ENCODE measurements at regions not wholly inside any gene's neighbourhood (a gene's known extent, or its start where the extent isn't known, plus 50 kb on each side); places are given as distances from the start of the nearest gene placed in this dataset.

- no peaks in the 10 kb centered on the region for H4K20me1 ChIP-seq (replicated peaks; ENCODE audit: control insufficient read depth, extremely low read depth, insufficient read depth, low read length)
- H2AFZ ChIP-seq (ENCODE audit: low read depth, low read length), result no peak overlapping the region
- no peaks in the 10 kb centered on the region for H3K9me3 ChIP-seq (replicated peaks; ENCODE audit: control insufficient read depth, insufficient read depth, low read length)
- H3K4me3 ChIP-seq (replicated peaks in 1 of 3; ENCODE audit: insufficient read depth in 1 of 3, low read depth in 1 of 3, low read length in 3 of 3), result no peak overlapping the region
- no TSS peak for BruUV-seq (replicated peaks)
- H3K9me1 ChIP-seq (replicated peaks; ENCODE audit: control insufficient read depth, extremely low read depth, insufficient read depth, low read length), result no peaks in the 10 kb centered on the region
- no peaks in the 10 kb centered on the region for H3K36me3 ChIP-seq (ENCODE audit: control insufficient read depth in 2 of 2, extremely low read depth in 1 of 2, insufficient read depth in 2 of 2, low read length in 2 of 2)
- peak; percentile 43 for DNase-seq (ENCODE audit: low read depth, low spot score)
- no peaks in the 10 kb centered on the region for H3K4me1 ChIP-seq (ENCODE audit: control insufficient read depth, extremely low read depth, insufficient read depth, low read length)
- ChIA-PET CTCF (interaction anchor here (1.4 to 1.6 kb wide), 2 partner anchors 291 to 292 kb away, joined by 6 to 8 read pairs; no protein-coding TSS in a partner anchor), POLR2A (no interaction called here)
- H3K4me2 ChIP-seq (ENCODE audit: insufficient read depth, low read length), result no peak overlapping the region
- no peak overlapping the region for H3K27ac ChIP-seq (ENCODE audit: insufficient read depth, low read depth, low read length)
- peak; percentile 31 for FAIRE-seq
- intact Hi-C loops (cut with micrococcal nuclease) (no loop called here), dilution Hi-C loops (cut with MboI; ENCODE audit: extremely low pct_ligation_motif_present, low sequenced_read_pairs) (no loop called here)
- TF ChIP-seq CTCF (IDR thresholded peaks at IDR 0.05; ENCODE audit: extremely low read depth in 1 of 2, insufficient read depth in 1 of 2, low read depth in 1 of 2, low read length in 2 of 2), result peak; percentile 73 to 83
- TF ChIP-seq MYC (IDR thresholded peaks at IDR 0.05; ENCODE audit: low read depth, low read length), result no peak
- no peak for TF ChIP-seq POLR2A (IDR thresholded peaks at IDR 0.05; ENCODE audit: low read depth, low read length)
- no peak for TF ChIP-seq EZH2 (IDR thresholded peaks at IDR 0.05; ENCODE audit: borderline replicate concordance, low read depth, low read length, severe bottlenecking)
- TF ChIP-seq MAX (IDR thresholded peaks at IDR 0.05; ENCODE audit: insufficient read depth, insufficient read length), result peak; percentile 21
- TF ChIP-seq GATA2 (IDR thresholded peaks at IDR 0.05; ENCODE audit: insufficient read depth, insufficient read length, low read depth, low read length), result no peak
- TF ChIP-seq JUN (IDR thresholded peaks at IDR 0.05; ENCODE audit: borderline replicate concordance, insufficient read depth, insufficient read length, low read depth), result no peak
- no peak for TF ChIP-seq FOS (IDR thresholded peaks at IDR 0.05; ENCODE audit: borderline replicate concordance, insufficient read depth, low read length)
- no peak for TF ChIP-seq POLR2AphosphoS5 (IDR thresholded peaks at IDR 0.05; ENCODE audit: insufficient read depth, low read depth, low read length)
- H3K79me2 ChIP-seq (ENCODE audit: control insufficient read depth, insufficient read depth, low read length), result no peaks in the 10 kb centered on the region
- H3K27me3 ChIP-seq (ENCODE audit: control insufficient read depth in 2 of 2, insufficient read depth in 2 of 2, low read length in 2 of 2), result no peaks in the 10 kb centered on the region
- H3K9ac ChIP-seq (replicated peaks; ENCODE audit: extremely low read depth, insufficient read depth, low read length), result no peak overlapping the region
Observed at GRCh38 chr15:31197497-31198414, 96.2 kb upstream of the TRPM1 start.
